ENCODE measurements at regions not wholly inside any gene's neighbourhood (a gene's known extent, or its start where the extent isn't known, plus 50 kb on each side); places are given as distances from the start of the nearest gene placed in this dataset.

GRCh38 chr1:10897981-10898728 lies 101.7 kb upstream of the CASZ1 start:
- H3K27ac ChIP-seq, result no peak overlapping the region
- TF ChIP-seq ZFX (IDR thresholded peaks at IDR 0.05), result no peak
- no peak for TF ChIP-seq CTCF (conservative IDR thresholded peaks at IDR 0.05)

- H3K27ac ChIP-seq, result no peak overlapping the region
- TF ChIP-seq ZFX (IDR thresholded peaks at IDR 0.05), result no peak
- no peak for TF ChIP-seq CTCF (conservative IDR thresholded peaks at IDR 0.05)
These were observed 102.5 kb upstream of the CASZ1 start for GRCh38 chr1:10898921-10899320.

GRCh38 chr1:10899490-10900250 lies 103.2 kb upstream of the CASZ1 start:
- TF ChIP-seq CTCF (conservative IDR thresholded peaks at IDR 0.05) (no peak), ZFX (IDR thresholded peaks at IDR 0.05) (no peak)
- no peak overlapping the region for H3K27ac ChIP-seq

- TF ChIP-seq CTCF (conservative IDR thresholded peaks at IDR 0.05), result no peak
- TF ChIP-seq ZFX (IDR thresholded peaks at IDR 0.05), result no peak
- no peak overlapping the region for H3K27ac ChIP-seq
These were observed 103.8 kb upstream of the CASZ1 start for GRCh38 chr1:10900251-10900651.

GRCh38 chr1:10900691-10901090 lies 104.2 kb upstream of the CASZ1 start:
- H3K27ac ChIP-seq, result no peak overlapping the region
- no peak for TF ChIP-seq ZFX (IDR thresholded peaks at IDR 0.05)
- no peak for TF ChIP-seq CTCF (conservative IDR thresholded peaks at IDR 0.05)

GRCh38 chr1:10901091-10901890 lies 104.8 kb upstream of the CASZ1 start:
- no peak for TF ChIP-seq ZFX (IDR thresholded peaks at IDR 0.05)
- no peak overlapping the region for H3K27ac ChIP-seq

GRCh38 chr1:10901891-10902805 lies 105.7 kb upstream of the CASZ1 start:
- no peak overlapping the region for H3K27ac ChIP-seq
- TF ChIP-seq ZFX (IDR thresholded peaks at IDR 0.05) (no peak), CTCF (conservative IDR thresholded peaks at IDR 0.05) (no peak)

Data from C4-2B (cell line).